ENCODE measurements at regions not wholly inside any gene's neighbourhood (a gene's known extent, or its start where the extent isn't known, plus 50 kb on each side); places are given as distances from the start of the nearest gene placed in this dataset.
"Not testable (repeated sequence)": the region's sequence is repeated elsewhere in the genome, so short reads cannot be mapped to it uniquely, and the experiment has no call there.

GRCh38 chr15:22259881-22260421, 179.6 kb downstream of the OR4M2 start:
- DNase-seq (ENCODE audit: low spot score) = no peak

GRCh38 chr15:22262613-22263020, 182.3 kb downstream of the OR4M2 start:
- no peak for DNase-seq (ENCODE audit: low spot score)

GRCh38 chr15:22263738-22264137, 183.4 kb downstream of the OR4M2 start:
- no peak for DNase-seq (ENCODE audit: low spot score)

GRCh38 chr15:22264272-22264671, 183.9 kb downstream of the OR4M2 start:
- not testable (repeated sequence) for DNase-seq (ENCODE audit: low spot score)

- DNase-seq (ENCODE audit: low spot score) = no peak
These were observed 185.0 kb downstream of the OR4M2 start for GRCh38 chr15:22265056-22265945.

- no peak for DNase-seq (ENCODE audit: low spot score)
These were observed 185.6 kb downstream of the OR4M2 start for GRCh38 chr15:22265970-22266369.

- no peak for DNase-seq (ENCODE audit: low spot score)
These were observed 187.4 kb downstream of the OR4M2 start for GRCh38 chr15:22267761-22268160.

GRCh38 chr15:22268201-22268600, 187.9 kb downstream of the OR4M2 start:
- not testable (repeated sequence) for DNase-seq (ENCODE audit: low spot score)

GRCh38 chr15:22268654-22269053, 188.3 kb downstream of the OR4M2 start:
- not testable (repeated sequence) for DNase-seq (ENCODE audit: low spot score)

- DNase-seq (ENCODE audit: low spot score) = not testable (repeated sequence)
These were observed 186.2 kb upstream of the GOLGA6L22 start for GRCh38 chr15:22272286-22273160.

- not testable (repeated sequence) for DNase-seq (ENCODE audit: low spot score)
These were observed 185.5 kb upstream of the GOLGA6L22 start for GRCh38 chr15:22273185-22273584.

- not testable (repeated sequence) for DNase-seq (ENCODE audit: low spot score)
These were observed 184.3 kb upstream of the GOLGA6L22 start for GRCh38 chr15:22274376-22274775.

- not testable (repeated sequence) for DNase-seq (ENCODE audit: low spot score)
These were observed 177.9 kb upstream of the GOLGA6L22 start for GRCh38 chr15:22280770-22281169.

- DNase-seq (ENCODE audit: low spot score) = not testable (repeated sequence)
These were observed 175.7 kb upstream of the GOLGA6L22 start for GRCh38 chr15:22282794-22283533.

- DNase-seq (ENCODE audit: low spot score) = not testable (repeated sequence)
These were observed 173.8 kb upstream of the GOLGA6L22 start for GRCh38 chr15:22284795-22285420.

GRCh38 chr15:22291054-22291453, 167.6 kb upstream of the GOLGA6L22 start:
- DNase-seq (ENCODE audit: low spot score) = not testable (repeated sequence)

GRCh38 chr15:22303112-22303511, 155.6 kb upstream of the GOLGA6L22 start:
- DNase-seq (ENCODE audit: low spot score) = not testable (repeated sequence)

All from umbilical cord (tissue), 1 donor.